Smooth muscle cell (in vitro differentiated cells): ENCODE measurements at regions not wholly inside any gene's neighbourhood (a gene's known extent, or its start where the extent isn't known, plus 50 kb on each side); places are given as distances from the start of the nearest gene placed in this dataset.

Experiments used
- DNase-seq: peaks from one replicate; lab custom pipeline; 2025; ENCODE audit not compliant: unreplicated experiment; lab: John Stamatoyannopoulos, UW
- H2AFZ ChIP-seq: fragments of 200-600 bp; sonication (generic); 2 replicates; pipeline ENCODE4 v1.6.0; 2016; ENCODE audit warnings: antibody characterized with exemption, low read depth, mild to moderate bottlenecking
- H3F3A ChIP-seq: fragments of 200-600 bp; sonication (generic); 2 replicates; pipeline ENCODE4 v1.6.0; 2017; ENCODE audit warnings: antibody characterized with exemption, low read depth
- H3K27ac ChIP-seq: fragments of 200-600 bp; sonication (generic); 2 replicates; pipeline ENCODE4 v1.5.1; 2016; ENCODE audit warnings: low read depth, mild to moderate bottlenecking
- H3K27me3 ChIP-seq: fragments of 200-600 bp; sonication (generic); 2 replicates; pipeline ENCODE4 v1.6.1; 2016; ENCODE audit warnings: low read depth, mild to moderate bottlenecking
- H3K36me3 ChIP-seq: fragments of 200-600 bp; sonication (generic); 2 replicates; pipeline ENCODE4 v1.5.1; 2016; ENCODE audit warnings: low read depth
- H3K4me1 ChIP-seq: fragments of 200-600 bp; sonication (generic); 2 replicates; pipeline ENCODE4 v1.5.1; 2016; ENCODE audit warnings: low read depth
- H3K4me2 ChIP-seq: fragments of 200-600 bp; sonication (generic); 2 replicates; pipeline ENCODE4 v1.6.0; 2016; ENCODE audit warnings: mild to moderate bottlenecking
- H3K4me3 ChIP-seq: fragments of 200-600 bp; sonication (generic); 2 replicates; pipeline ENCODE4 v1.5.1; 2016; ENCODE audit warnings: mild to moderate bottlenecking
- H3K79me2 ChIP-seq: fragments of 200-600 bp; sonication (generic); 2 replicates; pipeline ENCODE4 v1.6.0; 2016; ENCODE audit warnings: low read depth, mild to moderate bottlenecking
- H3K9ac ChIP-seq: fragments of 200-600 bp; sonication (generic); 2 replicates; pipeline ENCODE4 v1.6.0; 2016; ENCODE audit warnings: low read depth
- H3K9me3 ChIP-seq: fragments of 200-600 bp; sonication (generic); replicated peaks from 2 replicates; pipeline ENCODE4 v1.5.1; 2016; ENCODE audit warnings: low read depth
- H4K20me1 ChIP-seq: fragments of 200-600 bp; sonication (generic); 2 replicates; pipeline ENCODE4 v1.6.0; 2016; ENCODE audit warnings: low read depth
- WGBS: methylation state at CpG from one replicate; pipeline ENCODE4 v1.1.7; 2016; ENCODE audit warnings: low lambda C conversion rate; 5-methylcytosine and 5-hydroxymethylcytosine counted together
- TF ChIP-seq, protein P1 (sequence below): fragments of 200-600 bp; sonication (generic); IDR thresholded peaks from 2 replicates; pipeline ENCODE4 v1.5.1; 2017; ENCODE audit warnings: borderline replicate concordance, mild to moderate bottlenecking, antibody characterized with exemption; ENCODE audit not compliant: insufficient read depth, poor library complexity, severe bottlenecking

GRCh38 chr15:95284933-95285421 lies 1045.5 kb upstream of the NR2F2 start:
- no peak for DNase-seq

GRCh38 chr15:95286352-95286880 lies 1044.1 kb upstream of the NR2F2 start:
- no peak overlapping the region for H3K4me2 ChIP-seq
- no peaks in the 10 kb centered on the region for H3K27me3 ChIP-seq
- TF ChIP-seq, protein P1, sequence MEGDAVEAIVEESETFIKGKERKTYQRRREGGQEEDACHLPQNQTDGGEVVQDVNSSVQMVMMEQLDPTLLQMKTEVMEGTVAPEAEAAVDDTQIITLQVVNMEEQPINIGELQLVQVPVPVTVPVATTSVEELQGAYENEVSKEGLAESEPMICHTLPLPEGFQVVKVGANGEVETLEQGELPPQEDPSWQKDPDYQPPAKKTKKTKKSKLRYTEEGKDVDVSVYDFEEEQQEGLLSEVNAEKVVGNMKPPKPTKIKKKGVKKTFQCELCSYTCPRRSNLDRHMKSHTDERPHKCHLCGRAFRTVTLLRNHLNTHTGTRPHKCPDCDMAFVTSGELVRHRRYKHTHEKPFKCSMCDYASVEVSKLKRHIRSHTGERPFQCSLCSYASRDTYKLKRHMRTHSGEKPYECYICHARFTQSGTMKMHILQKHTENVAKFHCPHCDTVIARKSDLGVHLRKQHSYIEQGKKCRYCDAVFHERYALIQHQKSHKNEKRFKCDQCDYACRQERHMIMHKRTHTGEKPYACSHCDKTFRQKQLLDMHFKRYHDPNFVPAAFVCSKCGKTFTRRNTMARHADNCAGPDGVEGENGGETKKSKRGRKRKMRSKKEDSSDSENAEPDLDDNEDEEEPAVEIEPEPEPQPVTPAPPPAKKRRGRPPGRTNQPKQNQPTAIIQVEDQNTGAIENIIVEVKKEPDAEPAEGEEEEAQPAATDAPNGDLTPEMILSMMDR, result no peak
- 78% methylated on average over 10 of the region's 10 CpGs for WGBS
- H4K20me1 ChIP-seq, result no peaks in the 10 kb centered on the region
- H3K4me1 ChIP-seq, result peaks cover 68% of the 10 kb centered on the region
- no peaks in the 10 kb centered on the region for H3K79me2 ChIP-seq
- H3K27ac ChIP-seq, result no peak overlapping the region
- H3K36me3 ChIP-seq, result no peaks in the 10 kb centered on the region
- DNase-seq, result no peak
- no peaks in the 10 kb centered on the region for H3K9me3 ChIP-seq
- H3K9ac ChIP-seq, result no peak overlapping the region
- H2AFZ ChIP-seq, result no peak overlapping the region
- H3F3A ChIP-seq, result peaks cover 5% of the 10 kb centered on the region
- H3K4me3 ChIP-seq, result no peak overlapping the region

More at GRCh38 chr15:95284933-95285421, 1045.5 kb upstream of the NR2F2 start:
- H3K79me2 ChIP-seq, result no peaks in the 10 kb centered on the region
- no peak overlapping the region for H3K4me3 ChIP-seq
- WGBS, result 6% methylated on average over 3 of the region's 3 CpGs
- H3K9ac ChIP-seq, result no peak overlapping the region
- peak overlapping the region; percentile 49 for H2AFZ ChIP-seq
- H3F3A ChIP-seq, result peaks cover 7% of the 10 kb centered on the region
- TF ChIP-seq, protein P1, result no peak
- H3K36me3 ChIP-seq, result no peaks in the 10 kb centered on the region
- peaks cover 53% of the 10 kb centered on the region for H3K4me1 ChIP-seq
- no peaks in the 10 kb centered on the region for H4K20me1 ChIP-seq
- peak overlapping the region; percentile 64 for H3K4me2 ChIP-seq
- H3K27ac ChIP-seq, result no peak overlapping the region
- no peaks in the 10 kb centered on the region for H3K27me3 ChIP-seq
- H3K9me3 ChIP-seq, result no peaks in the 10 kb centered on the region

DNA sequence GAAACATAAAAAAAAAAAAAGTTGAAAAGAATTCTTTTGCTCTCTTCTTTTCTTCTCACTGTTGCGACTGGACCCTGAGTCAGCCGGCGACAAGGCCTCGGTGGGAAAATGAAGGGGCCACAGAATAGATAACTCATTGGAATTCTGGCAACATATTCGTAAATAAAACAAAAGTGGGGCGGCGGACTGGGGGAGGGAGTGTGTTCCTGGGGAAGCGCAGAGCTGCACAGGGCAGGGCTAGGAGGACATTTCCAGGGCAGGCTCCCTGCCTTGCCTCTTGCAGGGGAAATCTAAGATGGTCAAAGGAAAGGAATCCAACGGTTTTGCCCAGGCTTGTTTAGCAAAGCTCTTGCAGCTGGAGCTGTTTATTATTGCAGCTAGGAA lies 1042.8 kb upstream of the NR2F2 start:
- no peaks in the 10 kb centered on the region for H3K27me3 ChIP-seq
- H3K4me2 ChIP-seq, result no peak overlapping the region
- H3K9ac ChIP-seq, result no peak overlapping the region
- no peak for DNase-seq
- H3K27ac ChIP-seq, result no peak overlapping the region
- H3F3A ChIP-seq, result no peaks in the 10 kb centered on the region
- H3K4me1 ChIP-seq, result peaks cover 67% of the 10 kb centered on the region
- H4K20me1 ChIP-seq, result no peaks in the 10 kb centered on the region
- TF ChIP-seq, protein P1, result no peak
- no peaks in the 10 kb centered on the region for H3K36me3 ChIP-seq
- H3K4me3 ChIP-seq, result no peak overlapping the region
- no peak overlapping the region for H2AFZ ChIP-seq
- 71% methylated on average over 9 of the region's 9 CpGs for WGBS
- no peaks in the 10 kb centered on the region for H3K9me3 ChIP-seq
- H3K79me2 ChIP-seq, result no peaks in the 10 kb centered on the region

DNA sequence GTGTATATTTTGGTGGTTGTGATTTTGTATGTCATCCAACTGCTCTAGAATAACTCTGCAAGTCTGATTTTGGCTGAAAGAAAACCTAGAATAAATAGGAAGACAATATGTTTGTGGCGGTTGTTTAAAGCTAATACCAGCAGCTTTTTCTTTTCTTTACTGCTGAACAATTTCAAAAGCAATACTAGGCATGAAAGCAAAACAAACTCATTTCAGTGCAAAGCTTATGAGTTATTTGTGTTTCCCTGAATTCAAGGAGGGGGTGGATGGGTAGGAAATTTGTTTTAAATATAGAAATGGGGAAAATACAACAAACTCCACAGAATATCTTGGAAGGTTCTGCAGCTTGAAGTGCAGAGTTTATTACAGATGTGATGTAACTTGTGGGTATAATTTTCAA lies 1041.9 kb upstream of the NR2F2 start:
- H3K4me2 ChIP-seq, result no peak overlapping the region
- TF ChIP-seq, protein P1, result no peak
- peaks cover 67% of the 10 kb centered on the region for H3K4me1 ChIP-seq
- H3K4me3 ChIP-seq, result no peak overlapping the region
- no peaks in the 10 kb centered on the region for H3K36me3 ChIP-seq
- no peak overlapping the region for H2AFZ ChIP-seq
- H4K20me1 ChIP-seq, result no peaks in the 10 kb centered on the region
- no peak for DNase-seq
- H3K27me3 ChIP-seq, result no peaks in the 10 kb centered on the region
- no peaks in the 10 kb centered on the region for H3K79me2 ChIP-seq
- H3K9ac ChIP-seq, result no peak overlapping the region
- WGBS, result 87% methylated on average over 1 of the region's 1 CpG
- H3F3A ChIP-seq, result no peaks in the 10 kb centered on the region
- no peaks in the 10 kb centered on the region for H3K9me3 ChIP-seq
- no peak overlapping the region for H3K27ac ChIP-seq
